ENCODE measurements at regions not wholly inside any gene's neighbourhood (a gene's known extent, or its start where the extent isn't known, plus 50 kb on each side); places are given as distances from the start of the nearest gene placed in this dataset.

GRCh38 chr18:38402509-38402908, 836.9 kb upstream of the CELF4 start:
- WGBS, 2 donors: 61 to 65% methylated on average over 3 of the region's 3 CpGs
- Histone ChIP-seq H3K4me1 (ENCODE audit: control insufficient read depth in 2 of 2, insufficient read depth in 2 of 2, low read length in 1 of 2) (no peaks in the 10 kb centered on the region), H3K36me3 (ENCODE audit: control insufficient read depth in 2 of 2, insufficient read depth in 2 of 2, low read length in 1 of 2) (no peaks in the 10 kb centered on the region), H3K27ac (ENCODE audit: low read depth in 2 of 2, low read length in 1 of 2) (no peak overlapping the region), H3K4me3 (ENCODE audit: low read depth in 1 of 2, low read length in 2 of 2) (no peak overlapping the region), H3K9me3 (ENCODE audit: control insufficient read depth in 2 of 2, insufficient read depth in 1 of 2, low read depth in 1 of 2, low read length in 1 of 2) (no peaks in the 10 kb centered on the region), H3K27me3 (ENCODE audit: control insufficient read depth in 1 of 2, insufficient read depth in 2 of 2, low read length in 2 of 2) (no peaks in the 10 kb centered on the region)

DNA sequence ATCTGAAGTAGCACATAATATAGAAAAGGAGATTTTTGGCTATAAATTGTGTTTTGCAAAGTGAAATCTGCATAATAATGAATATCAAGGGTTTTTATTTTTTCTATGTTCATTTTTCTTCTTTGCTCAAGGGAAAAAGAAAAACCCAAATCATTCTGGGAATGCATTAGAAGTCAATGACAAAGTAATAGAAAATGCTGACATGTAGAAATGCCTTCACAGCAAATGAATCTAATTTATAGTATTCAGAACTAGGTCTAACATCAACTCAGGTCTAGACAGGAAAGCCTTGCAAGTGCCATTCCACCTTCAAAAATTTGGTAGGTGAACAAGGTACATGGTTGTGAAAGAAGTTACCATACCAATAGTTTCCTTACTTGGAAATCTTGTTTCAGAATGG, 831.5 kb upstream of the CELF4 start:
- Histone ChIP-seq H3K4me3 (ENCODE audit: low read depth in 1 of 2, low read length in 2 of 2) (no peak overlapping the region), H3K27me3 (ENCODE audit: control insufficient read depth in 1 of 2, insufficient read depth in 2 of 2, low read length in 2 of 2) (no peaks in the 10 kb centered on the region), H3K27ac (ENCODE audit: low read depth in 2 of 2, low read length in 1 of 2) (no peak overlapping the region), H3K4me1 (ENCODE audit: control insufficient read depth in 2 of 2, insufficient read depth in 2 of 2, low read length in 1 of 2) (no peaks in the 10 kb centered on the region), H3K36me3 (ENCODE audit: control insufficient read depth in 2 of 2, insufficient read depth in 2 of 2, low read length in 1 of 2) (no peaks in the 10 kb centered on the region), H3K9me3 (ENCODE audit: control insufficient read depth in 2 of 2, insufficient read depth in 1 of 2, low read depth in 1 of 2, low read length in 1 of 2) (no peaks in the 10 kb centered on the region)

DNA sequence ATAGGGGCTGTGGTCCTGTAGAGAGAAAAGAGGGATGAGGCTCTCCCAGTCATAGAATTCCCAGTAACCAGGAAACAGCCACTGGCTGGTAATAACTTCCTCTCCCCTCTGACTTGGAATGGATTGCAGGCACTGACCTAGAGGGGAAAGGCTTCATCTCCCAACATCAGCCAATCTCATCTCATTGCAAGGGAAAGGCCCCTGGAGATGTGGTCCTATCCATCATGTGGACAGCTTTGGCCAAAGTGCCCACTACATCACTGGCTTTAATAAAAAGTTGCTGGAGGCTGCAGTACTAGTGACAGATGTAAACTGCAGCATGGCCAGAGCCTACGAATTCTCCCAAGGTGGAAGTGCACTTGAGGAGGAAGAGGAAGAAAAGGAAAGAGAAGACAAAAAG, 820.5 kb upstream of the CELF4 start:
- no peaks in the 10 kb centered on the region for H3K4me1 ChIP-seq (ENCODE audit: control insufficient read depth in 2 of 2, insufficient read depth in 2 of 2, low read length in 1 of 2)
- H3K9me3 ChIP-seq (ENCODE audit: control insufficient read depth in 2 of 2, insufficient read depth in 1 of 2, low read depth in 1 of 2, low read length in 1 of 2): no peaks in the 10 kb centered on the region
- 57 to 59% methylated on average over 1 of the region's 1 CpG for WGBS, 2 donors
- no peaks in the 10 kb centered on the region for H3K36me3 ChIP-seq (ENCODE audit: control insufficient read depth in 2 of 2, insufficient read depth in 2 of 2, low read length in 1 of 2)
- no peak overlapping the region for H3K4me3 ChIP-seq (ENCODE audit: low read depth in 1 of 2, low read length in 2 of 2)
- H3K27ac ChIP-seq (ENCODE audit: low read depth in 2 of 2, low read length in 1 of 2): no peak overlapping the region
- H3K27me3 ChIP-seq (ENCODE audit: control insufficient read depth in 1 of 2, insufficient read depth in 2 of 2, low read length in 2 of 2): no peaks in the 10 kb centered on the region

GRCh38 chr18:38369772-38370690, 804.4 kb upstream of the CELF4 start:
- Histone ChIP-seq H3K4me1 (ENCODE audit: control insufficient read depth in 2 of 2, insufficient read depth in 2 of 2, low read length in 1 of 2) (no peaks in the 10 kb centered on the region), H3K4me3 (ENCODE audit: low read depth in 1 of 2, low read length in 2 of 2) (no peak overlapping the region), H3K9me3 (ENCODE audit: control insufficient read depth in 2 of 2, insufficient read depth in 1 of 2, low read depth in 1 of 2, low read length in 1 of 2) (no peaks in the 10 kb centered on the region)

GRCh38 chr18:38368886-38369285, 803.3 kb upstream of the CELF4 start:
- H3K4me1 ChIP-seq (ENCODE audit: control insufficient read depth in 2 of 2, insufficient read depth in 2 of 2, low read length in 1 of 2): no peaks in the 10 kb centered on the region
- no peak overlapping the region for H3K4me3 ChIP-seq (ENCODE audit: low read depth in 1 of 2, low read length in 2 of 2)
- H3K27ac ChIP-seq (ENCODE audit: low read depth in 2 of 2, low read length in 1 of 2): no peak overlapping the region
- no peaks in the 10 kb centered on the region for H3K27me3 ChIP-seq (ENCODE audit: control insufficient read depth in 1 of 2, insufficient read depth in 2 of 2, low read length in 2 of 2)
- no peaks in the 10 kb centered on the region for H3K36me3 ChIP-seq (ENCODE audit: control insufficient read depth in 2 of 2, insufficient read depth in 2 of 2, low read length in 1 of 2)
- H3K9me3 ChIP-seq (ENCODE audit: control insufficient read depth in 2 of 2, insufficient read depth in 1 of 2, low read depth in 1 of 2, low read length in 1 of 2): no peaks in the 10 kb centered on the region

More at GRCh38 chr18:38369772-38370690, 804.4 kb upstream of the CELF4 start:
- H3K27me3 ChIP-seq (ENCODE audit: control insufficient read depth in 1 of 2, insufficient read depth in 2 of 2, low read length in 2 of 2): no peaks in the 10 kb centered on the region
- no peaks in the 10 kb centered on the region for H3K36me3 ChIP-seq (ENCODE audit: control insufficient read depth in 2 of 2, insufficient read depth in 2 of 2, low read length in 1 of 2)
- 41 to 44% methylated on average over 4 of the region's 4 CpGs for WGBS, 2 donors
- no peak overlapping the region for H3K27ac ChIP-seq (ENCODE audit: low read depth in 2 of 2, low read length in 1 of 2)

DNA sequence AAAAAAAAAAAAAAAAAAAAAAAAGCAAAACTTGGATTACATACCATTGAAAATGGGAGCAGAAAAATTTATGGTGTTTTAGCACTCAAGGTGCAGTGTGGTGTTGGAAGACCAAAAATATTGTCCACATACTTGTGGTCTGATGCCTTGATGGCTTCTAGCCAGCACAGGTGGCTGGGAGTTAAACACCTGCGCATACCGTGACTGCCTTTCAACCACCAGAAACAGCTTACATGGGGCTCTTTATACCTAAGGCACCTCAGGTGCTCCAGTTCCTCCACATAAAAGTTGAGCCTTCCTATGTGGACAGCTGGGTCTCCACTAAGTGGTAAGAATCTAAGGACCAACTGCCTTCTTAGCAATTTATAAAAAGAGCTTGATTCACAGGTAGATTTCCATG, 802.6 kb upstream of the CELF4 start:
- WGBS, 2 donors: 76 to 90% methylated on average over 2 of the region's 2 CpGs
- no peaks in the 10 kb centered on the region for H3K9me3 ChIP-seq (ENCODE audit: control insufficient read depth in 2 of 2, insufficient read depth in 1 of 2, low read depth in 1 of 2, low read length in 1 of 2)

DNA sequence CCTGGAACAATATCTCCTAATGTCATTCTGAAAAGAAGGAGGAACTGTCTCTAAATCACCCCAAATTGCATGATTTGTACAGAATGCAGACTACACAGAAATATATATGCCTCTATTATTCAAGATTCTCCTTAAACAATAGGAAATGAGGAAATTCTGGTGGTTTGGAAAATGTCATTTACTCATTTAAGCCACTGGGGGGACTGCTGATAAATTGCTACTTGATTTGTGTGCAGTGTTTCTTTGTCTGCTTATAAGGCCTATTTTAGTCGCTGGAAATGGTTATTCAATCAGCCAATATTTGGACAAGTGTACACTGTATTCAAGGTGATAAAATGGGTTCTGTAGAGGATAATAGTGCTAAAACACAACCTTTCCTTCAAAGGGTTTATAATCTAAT, 801.9 kb upstream of the CELF4 start:
- 57 to 71% methylated on average over 1 of the region's 1 CpG for WGBS, 2 donors
- Histone ChIP-seq H3K9me3 (ENCODE audit: control insufficient read depth in 2 of 2, insufficient read depth in 1 of 2, low read depth in 1 of 2, low read length in 1 of 2) (no peaks in the 10 kb centered on the region), H3K27ac (ENCODE audit: low read depth in 2 of 2, low read length in 1 of 2) (no peak overlapping the region)

More for the DNA sequence above, 802.6 kb upstream of the CELF4 start:
- Histone ChIP-seq H3K4me3 (ENCODE audit: low read depth in 1 of 2, low read length in 2 of 2) (no peak overlapping the region), H3K4me1 (ENCODE audit: control insufficient read depth in 2 of 2, insufficient read depth in 2 of 2, low read length in 1 of 2) (no peaks in the 10 kb centered on the region), H3K27ac (ENCODE audit: low read depth in 2 of 2, low read length in 1 of 2) (no peak overlapping the region), H3K36me3 (ENCODE audit: control insufficient read depth in 2 of 2, insufficient read depth in 2 of 2, low read length in 1 of 2) (no peaks in the 10 kb centered on the region), H3K27me3 (ENCODE audit: control insufficient read depth in 1 of 2, insufficient read depth in 2 of 2, low read length in 2 of 2) (no peaks in the 10 kb centered on the region)

GRCh38 chr18:38362286-38362792, 796.7 kb upstream of the CELF4 start:
- no peaks in the 10 kb centered on the region for H3K36me3 ChIP-seq (ENCODE audit: control insufficient read depth in 2 of 2, insufficient read depth in 2 of 2, low read length in 1 of 2)

More for the DNA sequence above, 801.9 kb upstream of the CELF4 start:
- H3K4me3 ChIP-seq (ENCODE audit: low read depth in 1 of 2, low read length in 2 of 2): no peak overlapping the region
- H3K4me1 ChIP-seq (ENCODE audit: control insufficient read depth in 2 of 2, insufficient read depth in 2 of 2, low read length in 1 of 2): no peaks in the 10 kb centered on the region
- H3K36me3 ChIP-seq (ENCODE audit: control insufficient read depth in 2 of 2, insufficient read depth in 2 of 2, low read length in 1 of 2): no peaks in the 10 kb centered on the region
- H3K27me3 ChIP-seq (ENCODE audit: control insufficient read depth in 1 of 2, insufficient read depth in 2 of 2, low read length in 2 of 2): no peaks in the 10 kb centered on the region

GRCh38 chr18:38358805-38359657, 793.4 kb upstream of the CELF4 start:
- no peak overlapping the region for H3K4me3 ChIP-seq (ENCODE audit: low read depth in 1 of 2, low read length in 2 of 2)
- no peaks in the 10 kb centered on the region for H3K9me3 ChIP-seq (ENCODE audit: control insufficient read depth in 2 of 2, insufficient read depth in 1 of 2, low read depth in 1 of 2, low read length in 1 of 2)
- no peaks in the 10 kb centered on the region for H3K27me3 ChIP-seq (ENCODE audit: control insufficient read depth in 1 of 2, insufficient read depth in 2 of 2, low read length in 2 of 2)
- no peak overlapping the region for H3K27ac ChIP-seq (ENCODE audit: low read depth in 2 of 2, low read length in 1 of 2)
- H3K4me1 ChIP-seq (ENCODE audit: control insufficient read depth in 2 of 2, insufficient read depth in 2 of 2, low read length in 1 of 2): no peaks in the 10 kb centered on the region
- WGBS, 2 donors: 77 to 79% methylated on average over 11 of the region's 11 CpGs
- H3K36me3 ChIP-seq (ENCODE audit: control insufficient read depth in 2 of 2, insufficient read depth in 2 of 2, low read length in 1 of 2): no peaks in the 10 kb centered on the region

More at GRCh38 chr18:38362286-38362792, 796.7 kb upstream of the CELF4 start:
- Histone ChIP-seq H3K4me3 (ENCODE audit: low read depth in 1 of 2, low read length in 2 of 2) (no peak overlapping the region), H3K9me3 (ENCODE audit: control insufficient read depth in 2 of 2, insufficient read depth in 1 of 2, low read depth in 1 of 2, low read length in 1 of 2) (no peaks in the 10 kb centered on the region), H3K27me3 (ENCODE audit: control insufficient read depth in 1 of 2, insufficient read depth in 2 of 2, low read length in 2 of 2) (no peaks in the 10 kb centered on the region), H3K4me1 (ENCODE audit: control insufficient read depth in 2 of 2, insufficient read depth in 2 of 2, low read length in 1 of 2) (no peaks in the 10 kb centered on the region), H3K27ac (ENCODE audit: low read depth in 2 of 2, low read length in 1 of 2) (no peak overlapping the region)
- 84 to 91% methylated on average over 2 of the region's 2 CpGs for WGBS, 2 donors

Measured in esophagus (tissue), 2 donors.